GM23338 (cell line): ENCODE measurements at regions not wholly inside any gene's neighbourhood (a gene's known extent, or its start where the extent isn't known, plus 50 kb on each side); places are given as distances from the start of the nearest gene placed in this dataset.

Source experiments
- ATAC-seq: fragments of 200-7000 bp; cut with Tn5 transposase; 3 replicates; pipeline ENCODE4 v1.9.1; 2020
- DNase-seq: peaks from one replicate; pipeline ENCODE4 v3.0.0-alpha.2; 2015; ENCODE audit warnings: low spot score
- H2AFZ ChIP-seq: fragments of 200-600 bp; sonication (generic); 2 replicates; pipeline ENCODE4 v1.8.0; 2016; ENCODE audit warnings: antibody characterized with exemption, mild to moderate bottlenecking, moderate library complexity
- H3F3A ChIP-seq: fragments of 200-600 bp; sonication (generic); replicated peaks from 2 replicates; pipeline ENCODE4 v1.8.0; 2017; ENCODE audit warnings: antibody characterized with exemption, mixed run types, low read depth
- H3K27ac ChIP-seq: fragments of 200-600 bp; sonication (generic); 2 replicates; pipeline ENCODE4 v1.6.1; 2016; ENCODE audit warnings: low read depth
- H3K27me3 ChIP-seq: fragments of 200-600 bp; sonication (generic); 2 replicates; pipeline ENCODE4 v1.8.0; 2016; ENCODE audit warnings: mild to moderate bottlenecking, mixed run types, moderate library complexity; ENCODE audit not compliant: insufficient read depth
- H3K36me3 ChIP-seq: fragments of 200-600 bp; sonication (generic); 2 replicates; pipeline ENCODE4 v1.8.0; 2016; ENCODE audit warnings: mild to moderate bottlenecking; ENCODE audit not compliant: insufficient read depth
- H3K4me1 ChIP-seq: fragments of 200-600 bp; sonication (generic); 2 replicates; pipeline ENCODE4 v1.8.0; 2016; ENCODE audit warnings: mild to moderate bottlenecking, moderate library complexity; ENCODE audit not compliant: insufficient read depth
- H3K4me2 ChIP-seq: fragments of 200-600 bp; sonication (generic); 2 replicates; pipeline ENCODE4 v1.7.1; 2017; ENCODE audit warnings: mixed run types
- H3K4me3 ChIP-seq: fragments of 200-600 bp; sonication (generic); 2 replicates; pipeline ENCODE4 v1.6.1; 2016; ENCODE audit warnings: mixed run types
- H3K79me2 ChIP-seq: fragments of 200-600 bp; sonication (generic); replicated peaks from 2 replicates; pipeline ENCODE4 v1.8.0; 2017; ENCODE audit warnings: mild to moderate bottlenecking; ENCODE audit not compliant: insufficient read depth
- H3K9me2 ChIP-seq: fragments of 200-600 bp; sonication (generic); 2 replicates; pipeline ENCODE4 v1.8.0; 2017; ENCODE audit not compliant: insufficient read depth
- H4K20me1 ChIP-seq: fragments of 200-600 bp; sonication (generic); replicated peaks from 2 replicates; pipeline ENCODE4 v1.8.0; 2017; ENCODE audit warnings: mild to moderate bottlenecking; ENCODE audit not compliant: insufficient read depth
- H3K27ac Mint-ChIP-seq: 2 replicates; pipeline ENCODE4 v1.8.0; 2020; ENCODE audit warnings: inconsistent platforms, mild to moderate bottlenecking, moderate library complexity, mixed read lengths
- H3K27me3 Mint-ChIP-seq: 3 replicates; pipeline ENCODE4 v1.8.0; 2022; ENCODE audit warnings: low read depth, mild to moderate bottlenecking, moderate library complexity, mixed read lengths, inconsistent platforms; ENCODE audit not compliant: insufficient read depth, poor library complexity
- H3K36me3 Mint-ChIP-seq: 3 replicates; pipeline ENCODE4 v1.8.0; 2021; ENCODE audit warnings: low read depth, mild to moderate bottlenecking, inconsistent platforms, moderate library complexity, mixed read lengths
- H3K4me1 Mint-ChIP-seq: 3 replicates; pipeline ENCODE4 v1.8.0; 2020; ENCODE audit warnings: mild to moderate bottlenecking, inconsistent platforms, mixed read lengths
- H3K4me3 Mint-ChIP-seq: 3 replicates; pipeline ENCODE4 v1.8.0; 2021; ENCODE audit warnings: moderate library complexity, mild to moderate bottlenecking, inconsistent platforms, mixed read lengths
- H3K9me3 Mint-ChIP-seq: 3 replicates; pipeline ENCODE4 v1.8.0; 2020; ENCODE audit warnings: moderate library complexity, mild to moderate bottlenecking, inconsistent platforms, mixed read lengths
- CREB1 ChIP-seq: fragments of 250-450 bp; sonication (Bioruptor Pico); IDR thresholded peaks from 2 replicates; pipeline ENCODE4 v1.5.0; 2020; ENCODE audit warnings: low read depth, mild to moderate bottlenecking, moderate library complexity
- EZH2 ChIP-seq: fragments of 200-600 bp; sonication (generic); IDR thresholded peaks from one replicate; pipeline ENCODE4 v1.8.0; 2017; ENCODE audit warnings: antibody characterized with exemption, mild to moderate bottlenecking, low read depth; ENCODE audit not compliant: unreplicated experiment
- STAT1 ChIP-seq: IDR thresholded peaks from one replicate; pipeline ENCODE4 v1.6.1; 2016; ENCODE audit warnings: antibody characterized with exemption; ENCODE audit not compliant: unreplicated experiment
- ZNF114 ChIP-seq: fragments of 250-450 bp; sonication (Bioruptor Pico); IDR thresholded peaks from 2 replicates; pipeline ENCODE4 v1.5.0; 2020; ENCODE audit warnings: mild to moderate bottlenecking, moderate library complexity
- TF ChIP-seq, protein P1 (sequence below): IDR thresholded peaks from one replicate; pipeline ENCODE4 v1.6.1; 2018; ENCODE audit warnings: antibody characterized with exemption; ENCODE audit not compliant: unreplicated experiment
- TF ChIP-seq, protein P2 (sequence below): IDR thresholded peaks from 2 replicates; pipeline ENCODE4 v1.6.1; 2016; ENCODE audit warnings: antibody characterized with exemption
- TF ChIP-seq, protein P3 (sequence below), 2 experiments: fragments of 200-600 bp in 1 of 2; sonication (generic) in 1 of 2; conservative IDR thresholded peaks; 2 replicates each; pipeline versions ENCODE4 v1.5.1 to v1.6.1; 2016 to 2017; ENCODE audit warnings: antibody characterized with exemption in 2 of 2, low read depth in 2 of 2, mild to moderate bottlenecking in 2 of 2, moderate library complexity in 1 of 2

DNA sequence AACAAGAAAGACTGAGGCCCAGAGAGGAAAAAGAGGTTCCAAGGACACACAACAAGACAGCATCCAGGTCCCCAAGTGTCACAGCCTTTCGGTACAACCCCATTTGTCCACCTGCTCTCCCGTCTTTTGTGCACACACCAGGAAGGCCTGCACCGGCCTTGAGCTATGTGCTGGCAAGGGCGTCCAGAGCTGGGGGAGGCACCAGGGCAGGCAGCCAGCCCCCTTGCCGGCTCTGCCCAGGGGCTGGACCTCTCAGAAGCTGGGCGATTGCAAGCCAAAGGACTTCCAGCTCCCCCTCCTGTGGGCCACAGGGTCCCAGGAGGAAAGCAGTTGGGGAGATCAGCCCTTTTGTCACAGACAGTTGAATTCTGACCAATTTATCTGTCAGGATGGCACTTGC, 210.5 kb downstream of the MN1 start (continued):
- TF ChIP-seq, protein P1, sequence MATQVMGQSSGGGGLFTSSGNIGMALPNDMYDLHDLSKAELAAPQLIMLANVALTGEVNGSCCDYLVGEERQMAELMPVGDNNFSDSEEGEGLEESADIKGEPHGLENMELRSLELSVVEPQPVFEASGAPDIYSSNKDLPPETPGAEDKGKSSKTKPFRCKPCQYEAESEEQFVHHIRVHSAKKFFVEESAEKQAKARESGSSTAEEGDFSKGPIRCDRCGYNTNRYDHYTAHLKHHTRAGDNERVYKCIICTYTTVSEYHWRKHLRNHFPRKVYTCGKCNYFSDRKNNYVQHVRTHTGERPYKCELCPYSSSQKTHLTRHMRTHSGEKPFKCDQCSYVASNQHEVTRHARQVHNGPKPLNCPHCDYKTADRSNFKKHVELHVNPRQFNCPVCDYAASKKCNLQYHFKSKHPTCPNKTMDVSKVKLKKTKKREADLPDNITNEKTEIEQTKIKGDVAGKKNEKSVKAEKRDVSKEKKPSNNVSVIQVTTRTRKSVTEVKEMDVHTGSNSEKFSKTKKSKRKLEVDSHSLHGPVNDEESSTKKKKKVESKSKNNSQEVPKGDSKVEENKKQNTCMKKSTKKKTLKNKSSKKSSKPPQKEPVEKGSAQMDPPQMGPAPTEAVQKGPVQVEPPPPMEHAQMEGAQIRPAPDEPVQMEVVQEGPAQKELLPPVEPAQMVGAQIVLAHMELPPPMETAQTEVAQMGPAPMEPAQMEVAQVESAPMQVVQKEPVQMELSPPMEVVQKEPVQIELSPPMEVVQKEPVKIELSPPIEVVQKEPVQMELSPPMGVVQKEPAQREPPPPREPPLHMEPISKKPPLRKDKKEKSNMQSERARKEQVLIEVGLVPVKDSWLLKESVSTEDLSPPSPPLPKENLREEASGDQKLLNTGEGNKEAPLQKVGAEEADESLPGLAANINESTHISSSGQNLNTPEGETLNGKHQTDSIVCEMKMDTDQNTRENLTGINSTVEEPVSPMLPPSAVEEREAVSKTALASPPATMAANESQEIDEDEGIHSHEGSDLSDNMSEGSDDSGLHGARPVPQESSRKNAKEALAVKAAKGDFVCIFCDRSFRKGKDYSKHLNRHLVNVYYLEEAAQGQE = no peak
- TF ChIP-seq, protein P2, sequence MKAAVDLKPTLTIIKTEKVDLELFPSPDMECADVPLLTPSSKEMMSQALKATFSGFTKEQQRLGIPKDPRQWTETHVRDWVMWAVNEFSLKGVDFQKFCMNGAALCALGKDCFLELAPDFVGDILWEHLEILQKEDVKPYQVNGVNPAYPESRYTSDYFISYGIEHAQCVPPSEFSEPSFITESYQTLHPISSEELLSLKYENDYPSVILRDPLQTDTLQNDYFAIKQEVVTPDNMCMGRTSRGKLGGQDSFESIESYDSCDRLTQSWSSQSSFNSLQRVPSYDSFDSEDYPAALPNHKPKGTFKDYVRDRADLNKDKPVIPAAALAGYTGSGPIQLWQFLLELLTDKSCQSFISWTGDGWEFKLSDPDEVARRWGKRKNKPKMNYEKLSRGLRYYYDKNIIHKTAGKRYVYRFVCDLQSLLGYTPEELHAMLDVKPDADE = no peak
- no peak for TF ChIP-seq ZNF114 (CRISPR knock-in tag)

DNA sequence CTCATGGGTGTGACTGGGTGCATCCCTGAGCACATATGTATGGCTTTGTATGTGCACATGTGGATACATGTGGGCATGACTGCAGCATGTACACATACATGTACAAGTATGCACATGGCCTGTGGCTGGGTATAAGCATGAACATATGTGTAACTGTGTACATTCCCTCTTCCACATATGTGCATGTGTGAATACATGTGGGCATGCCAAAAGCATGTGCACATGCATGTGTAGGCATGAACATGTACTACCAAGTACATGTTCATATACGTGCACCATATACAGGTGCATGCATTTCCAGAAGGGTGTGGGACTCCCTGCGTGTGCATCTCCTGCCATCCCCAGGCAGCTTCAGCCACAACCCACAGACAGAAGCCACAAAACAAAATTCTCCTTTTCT, 208.2 kb downstream of the MN1 start:
- no peak overlapping the region for H3K4me2 ChIP-seq
- H3K27me3 ChIP-seq = no peaks in the 10 kb centered on the region
- no peaks in the 10 kb centered on the region for H3K36me3 ChIP-seq
- no peak for DNase-seq
- H3K4me3 Mint-ChIP-seq = no peak overlapping the region
- no peaks in the 10 kb centered on the region for H4K20me1 ChIP-seq
- H3K4me1 Mint-ChIP-seq = no peaks in the 10 kb centered on the region
- no peak overlapping the region for H3K27ac ChIP-seq
- ATAC-seq = no peak
- H3K36me3 Mint-ChIP-seq = no peaks in the 10 kb centered on the region
- no peak overlapping the region for H3K27ac Mint-ChIP-seq
- peaks cover 2% of the 10 kb centered on the region; the same call in 1 of the 2 replicates for H3K9me2 ChIP-seq
- H3K9me3 Mint-ChIP-seq = no peaks in the 10 kb centered on the region
- no peaks in the 10 kb centered on the region for H3F3A ChIP-seq
- peaks cover 6% of the 10 kb centered on the region for H3K27me3 Mint-ChIP-seq
- no peak overlapping the region for H3K4me3 ChIP-seq
- no peaks in the 10 kb centered on the region for H3K79me2 ChIP-seq
- no peak overlapping the region for H2AFZ ChIP-seq
- H3K4me1 ChIP-seq = no peaks in the 10 kb centered on the region
- no peak for TF ChIP-seq ZNF114 (CRISPR knock-in tag)
- TF ChIP-seq, protein P1 = no peak
- TF ChIP-seq, protein P2 = no peak
- no peak for TF ChIP-seq CREB1
- TF ChIP-seq, protein P3, sequence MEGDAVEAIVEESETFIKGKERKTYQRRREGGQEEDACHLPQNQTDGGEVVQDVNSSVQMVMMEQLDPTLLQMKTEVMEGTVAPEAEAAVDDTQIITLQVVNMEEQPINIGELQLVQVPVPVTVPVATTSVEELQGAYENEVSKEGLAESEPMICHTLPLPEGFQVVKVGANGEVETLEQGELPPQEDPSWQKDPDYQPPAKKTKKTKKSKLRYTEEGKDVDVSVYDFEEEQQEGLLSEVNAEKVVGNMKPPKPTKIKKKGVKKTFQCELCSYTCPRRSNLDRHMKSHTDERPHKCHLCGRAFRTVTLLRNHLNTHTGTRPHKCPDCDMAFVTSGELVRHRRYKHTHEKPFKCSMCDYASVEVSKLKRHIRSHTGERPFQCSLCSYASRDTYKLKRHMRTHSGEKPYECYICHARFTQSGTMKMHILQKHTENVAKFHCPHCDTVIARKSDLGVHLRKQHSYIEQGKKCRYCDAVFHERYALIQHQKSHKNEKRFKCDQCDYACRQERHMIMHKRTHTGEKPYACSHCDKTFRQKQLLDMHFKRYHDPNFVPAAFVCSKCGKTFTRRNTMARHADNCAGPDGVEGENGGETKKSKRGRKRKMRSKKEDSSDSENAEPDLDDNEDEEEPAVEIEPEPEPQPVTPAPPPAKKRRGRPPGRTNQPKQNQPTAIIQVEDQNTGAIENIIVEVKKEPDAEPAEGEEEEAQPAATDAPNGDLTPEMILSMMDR (conservative IDR thresholded peaks at IDR 0.05; ENCODE audit: low read depth in 2 of 2) = no peak
- no peak for TF ChIP-seq EZH2
- no peak for TF ChIP-seq STAT1
